GM21786 (cell line): ENCODE measurements at regions not wholly inside any gene's neighbourhood (a gene's known extent, or its start where the extent isn't known, plus 50 kb on each side); places are given as distances from the start of the nearest gene placed in this dataset.

ENCODE experiments used
- ATAC-seq: cut with Tn5 transposase; IDR thresholded peaks from one replicate; pipeline ENCODE4 v1.9.1; 2021; ENCODE audit not compliant: unreplicated experiment

- ATAC-seq: peak; percentile 93
Measured at GRCh38 chrX:69028006-69028760, 137.1 kb downstream of the PJA1 start.

- no peak for ATAC-seq
Measured at GRCh38 chrX:69027181-69028005, 137.9 kb downstream of the PJA1 start.

GRCh38 chrX:69025802-69026301, 139.4 kb downstream of the PJA1 start:
- no peak for ATAC-seq

- ATAC-seq: no peak
Measured at GRCh38 chrX:69024931-69025330, 140.3 kb downstream of the PJA1 start.

DNA sequence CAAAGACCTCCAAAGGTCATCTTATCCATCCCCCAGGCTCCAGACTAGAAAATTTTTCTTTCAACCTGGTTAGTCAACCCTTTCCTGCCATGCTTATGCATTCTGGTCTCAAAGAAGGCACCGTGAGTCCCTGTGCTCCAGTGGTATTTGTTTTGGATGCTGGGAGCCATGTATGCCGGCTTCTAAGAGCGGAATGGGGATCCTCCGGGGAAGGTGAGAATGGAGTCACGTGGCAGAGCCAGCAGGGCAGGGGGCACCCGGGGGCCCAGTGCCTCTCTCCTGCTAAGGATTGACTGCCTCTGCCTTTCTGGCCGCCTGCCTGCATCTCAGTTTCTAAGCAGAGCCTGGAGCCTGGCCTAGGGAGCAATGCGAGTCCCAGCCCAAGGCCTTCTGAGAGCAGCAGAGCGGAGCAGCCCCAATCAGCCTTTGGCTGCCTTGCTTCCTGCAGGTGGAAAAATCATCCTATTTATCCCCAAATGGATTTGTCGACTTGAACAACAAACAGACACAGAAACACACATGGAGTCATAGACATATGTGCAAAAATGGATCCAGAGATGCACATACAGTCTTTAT, 141.0 kb downstream of the PJA1 start:
- no peak for ATAC-seq

DNA sequence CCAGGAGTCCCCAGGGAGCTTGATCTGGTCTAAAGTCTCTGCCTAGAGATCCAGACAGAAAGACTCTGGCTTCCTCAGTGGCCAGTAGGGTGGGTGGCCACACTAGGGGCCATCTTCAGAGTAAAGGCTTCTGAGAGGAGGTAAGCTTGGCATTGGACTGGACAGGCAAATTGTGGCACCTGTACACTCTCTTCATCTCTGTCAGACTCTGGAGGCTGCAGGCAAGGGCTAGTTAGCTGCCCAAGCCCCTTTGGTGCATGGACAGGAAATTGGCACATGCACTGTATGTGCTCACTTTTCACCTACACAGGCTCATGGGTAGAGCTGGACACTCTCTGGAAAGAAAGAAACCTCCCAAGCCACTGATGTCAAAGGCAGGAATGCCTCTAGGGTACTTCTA, 142.8 kb downstream of the PJA1 start:
- ATAC-seq: no peak

- ATAC-seq: no peak
Measured at GRCh38 chrX:69021141-69021960, 143.9 kb downstream of the PJA1 start.

- no peak for ATAC-seq
Measured at GRCh38 chrX:69020316-69020715, 144.9 kb downstream of the PJA1 start.

DNA sequence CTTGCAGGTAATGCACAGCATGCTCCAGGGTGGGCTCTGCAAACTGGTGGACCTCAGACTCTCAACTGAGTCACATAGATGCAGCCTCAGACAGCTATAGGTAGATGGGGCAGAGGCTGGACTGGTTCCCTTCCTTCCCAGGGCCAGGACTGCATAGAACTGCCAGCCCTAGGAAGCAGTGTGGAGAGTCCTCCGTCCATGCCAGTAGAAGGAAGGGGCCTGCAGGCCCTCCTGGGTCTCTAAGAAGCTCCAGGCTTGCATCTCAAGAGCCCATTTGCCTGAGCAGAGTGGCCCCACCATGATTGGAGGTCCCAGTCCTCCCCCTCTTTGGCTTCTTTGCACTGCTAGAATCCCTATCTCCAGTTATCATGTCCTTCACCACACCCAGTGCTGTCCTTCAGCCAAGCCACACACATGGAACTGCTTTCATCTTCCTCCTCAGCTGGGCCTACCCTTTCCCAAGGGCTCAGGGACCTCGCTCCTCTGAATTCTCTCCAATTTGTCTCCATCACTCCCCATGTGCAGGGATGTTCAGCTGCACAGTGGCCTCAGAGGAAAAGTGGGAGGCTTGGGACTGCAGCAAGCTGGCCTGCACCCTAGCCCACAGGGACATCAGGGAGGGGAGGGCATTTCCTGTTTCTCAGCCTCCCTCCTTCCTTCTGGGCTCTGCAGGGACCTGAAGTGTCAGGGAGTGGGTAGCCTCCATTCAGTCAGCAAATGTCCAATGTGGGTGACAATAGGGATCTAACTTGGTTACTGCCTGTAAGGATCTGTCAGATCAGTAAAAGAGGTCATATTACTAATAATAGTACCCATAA, 146.0 kb downstream of the PJA1 start:
- ATAC-seq: no peak

GRCh38 chrX:69018416-69019072, 146.7 kb downstream of the PJA1 start:
- ATAC-seq: no peak

DNA sequence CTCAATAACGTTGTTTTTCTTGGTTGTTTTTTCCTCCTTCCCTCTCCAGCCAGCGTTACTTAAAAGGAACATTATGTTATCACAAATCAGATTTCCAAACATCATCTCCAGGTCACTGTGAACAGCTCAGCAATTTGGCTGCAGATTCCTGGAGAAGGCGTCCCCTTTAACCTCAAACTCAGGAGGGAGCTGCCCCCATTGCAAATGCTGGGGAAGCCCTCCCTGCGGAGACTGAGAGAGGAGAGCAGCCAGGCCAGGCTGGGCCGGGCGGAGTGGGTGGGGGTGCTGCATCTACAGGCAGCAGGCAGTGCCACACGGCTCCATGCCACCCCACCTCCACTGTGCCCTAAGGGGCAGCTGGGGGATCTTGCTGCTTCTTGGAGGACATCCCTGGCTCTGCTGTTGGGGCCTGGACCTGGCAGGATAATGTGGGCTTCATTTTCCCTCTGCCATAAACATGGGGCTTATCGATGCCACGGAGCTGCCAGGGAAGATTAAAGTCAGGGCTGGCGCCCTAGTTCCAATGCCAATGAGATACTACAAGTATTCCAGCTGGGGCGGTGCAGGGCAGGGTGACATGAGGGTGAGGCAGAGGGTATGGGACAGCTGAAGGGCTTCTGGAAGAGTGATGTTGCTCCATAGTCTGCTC, 148.8 kb downstream of the PJA1 start:
- ATAC-seq: no peak

- ATAC-seq: no peak
Measured at GRCh38 chrX:69015564-69016292, 149.5 kb downstream of the PJA1 start.

DNA sequence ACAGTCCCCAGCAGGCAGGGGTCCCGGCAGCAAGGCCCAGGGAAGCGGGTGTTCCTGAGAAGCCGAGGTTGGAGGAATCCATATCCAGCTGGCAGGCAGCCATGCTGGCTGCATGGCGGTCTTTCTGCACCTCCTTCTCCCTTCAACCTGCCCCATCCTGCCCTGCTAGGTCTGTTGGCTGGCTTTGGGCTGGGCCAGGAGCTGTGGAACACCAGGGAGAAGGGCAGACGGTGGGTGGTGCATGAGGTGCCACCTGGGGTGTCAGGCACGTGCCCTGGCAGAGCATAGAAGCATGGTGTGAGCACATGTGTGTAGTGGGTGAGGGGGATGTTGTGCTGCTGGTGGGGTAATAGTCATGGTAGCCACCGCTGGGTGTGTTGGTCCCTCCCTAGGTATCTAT, 150.1 kb downstream of the PJA1 start:
- no peak for ATAC-seq

GRCh38 chrX:69014200-69014599, 151.1 kb downstream of the PJA1 start:
- ATAC-seq: no peak

GRCh38 chrX:69010339-69010738, 154.9 kb downstream of the PJA1 start:
- ATAC-seq: no peak

- no peak for ATAC-seq
Measured at GRCh38 chrX:69000877-69001276, 164.4 kb downstream of the PJA1 start.

DNA sequence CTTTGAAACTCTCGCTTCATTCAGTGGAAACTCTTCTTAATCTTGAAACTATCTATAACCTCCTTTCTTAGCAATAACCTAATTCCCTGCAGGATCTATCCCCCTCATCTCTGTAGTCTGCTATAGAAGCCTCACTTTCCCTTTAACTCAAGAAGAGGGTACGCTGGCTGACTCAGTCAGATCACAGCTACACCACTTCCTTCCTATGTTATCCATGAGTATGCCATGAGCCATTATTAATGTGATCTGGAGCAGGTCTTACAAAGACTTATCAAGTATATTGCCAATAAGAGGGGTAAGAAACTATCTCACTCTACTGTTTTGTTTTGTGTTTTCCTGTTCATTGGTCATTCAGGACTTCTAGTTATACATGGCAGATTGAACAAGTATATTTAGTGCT, 165.3 kb downstream of the PJA1 start:
- no peak for ATAC-seq

DNA sequence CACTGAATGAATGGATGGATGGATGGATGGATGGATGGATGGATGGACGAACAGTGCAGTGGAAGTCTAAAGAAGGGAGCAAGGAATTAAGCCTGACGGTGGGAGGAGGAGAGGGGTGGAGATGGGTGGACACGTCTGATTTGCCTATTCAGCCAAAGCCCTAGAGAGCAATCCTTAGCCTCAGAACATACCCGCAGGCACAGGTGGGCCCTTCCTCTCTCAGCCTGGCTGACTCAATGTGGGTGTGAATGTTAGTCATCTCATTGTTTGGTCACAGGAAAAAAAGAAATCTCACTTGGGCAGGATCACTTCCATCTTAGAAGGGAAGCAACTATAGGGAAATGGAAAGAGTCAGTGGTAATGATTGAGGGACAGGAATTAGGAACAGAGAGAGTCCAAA, 165.9 kb downstream of the PJA1 start:
- ATAC-seq: no peak
